Fibroblast of mammary gland (primary cell): ENCODE measurements at regions not wholly inside any gene's neighbourhood (a gene's known extent, or its start where the extent isn't known, plus 50 kb on each side); places are given as distances from the start of the nearest gene placed in this dataset.

Source experiments
- DNase-seq: peaks from one replicate; pipeline ENCODE4 v3.0.0-alpha.2; 2010; ENCODE audit warnings: low read depth
- H3K4me3 ChIP-seq: 2 replicates; pipeline ENCODE4 v1.5.1; 2011; ENCODE audit warnings: low read depth, mild to moderate bottlenecking, low read length, moderate library complexity; ENCODE audit not compliant: control insufficient read depth
- TF ChIP-seq, protein P1 (sequence below): conservative IDR thresholded peaks from 2 replicates; pipeline ENCODE4 v1.5.1; 2011; ENCODE audit warnings: low read depth, low read length, inconsistent platforms; ENCODE audit not compliant: control insufficient read depth, insufficient read depth

- H3K4me3 ChIP-seq, result no peak overlapping the region
- DNase-seq, result no peak
- TF ChIP-seq, protein P1, sequence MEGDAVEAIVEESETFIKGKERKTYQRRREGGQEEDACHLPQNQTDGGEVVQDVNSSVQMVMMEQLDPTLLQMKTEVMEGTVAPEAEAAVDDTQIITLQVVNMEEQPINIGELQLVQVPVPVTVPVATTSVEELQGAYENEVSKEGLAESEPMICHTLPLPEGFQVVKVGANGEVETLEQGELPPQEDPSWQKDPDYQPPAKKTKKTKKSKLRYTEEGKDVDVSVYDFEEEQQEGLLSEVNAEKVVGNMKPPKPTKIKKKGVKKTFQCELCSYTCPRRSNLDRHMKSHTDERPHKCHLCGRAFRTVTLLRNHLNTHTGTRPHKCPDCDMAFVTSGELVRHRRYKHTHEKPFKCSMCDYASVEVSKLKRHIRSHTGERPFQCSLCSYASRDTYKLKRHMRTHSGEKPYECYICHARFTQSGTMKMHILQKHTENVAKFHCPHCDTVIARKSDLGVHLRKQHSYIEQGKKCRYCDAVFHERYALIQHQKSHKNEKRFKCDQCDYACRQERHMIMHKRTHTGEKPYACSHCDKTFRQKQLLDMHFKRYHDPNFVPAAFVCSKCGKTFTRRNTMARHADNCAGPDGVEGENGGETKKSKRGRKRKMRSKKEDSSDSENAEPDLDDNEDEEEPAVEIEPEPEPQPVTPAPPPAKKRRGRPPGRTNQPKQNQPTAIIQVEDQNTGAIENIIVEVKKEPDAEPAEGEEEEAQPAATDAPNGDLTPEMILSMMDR, result no peak
These were observed 264.8 kb upstream of the KIF2A start for GRCh38 chr5:62041156-62041756.

- no peak overlapping the region for H3K4me3 ChIP-seq
- TF ChIP-seq, protein P1, result no peak
- DNase-seq, result no peak
These were observed 264.0 kb upstream of the KIF2A start for GRCh38 chr5:62042007-62042406.

DNA sequence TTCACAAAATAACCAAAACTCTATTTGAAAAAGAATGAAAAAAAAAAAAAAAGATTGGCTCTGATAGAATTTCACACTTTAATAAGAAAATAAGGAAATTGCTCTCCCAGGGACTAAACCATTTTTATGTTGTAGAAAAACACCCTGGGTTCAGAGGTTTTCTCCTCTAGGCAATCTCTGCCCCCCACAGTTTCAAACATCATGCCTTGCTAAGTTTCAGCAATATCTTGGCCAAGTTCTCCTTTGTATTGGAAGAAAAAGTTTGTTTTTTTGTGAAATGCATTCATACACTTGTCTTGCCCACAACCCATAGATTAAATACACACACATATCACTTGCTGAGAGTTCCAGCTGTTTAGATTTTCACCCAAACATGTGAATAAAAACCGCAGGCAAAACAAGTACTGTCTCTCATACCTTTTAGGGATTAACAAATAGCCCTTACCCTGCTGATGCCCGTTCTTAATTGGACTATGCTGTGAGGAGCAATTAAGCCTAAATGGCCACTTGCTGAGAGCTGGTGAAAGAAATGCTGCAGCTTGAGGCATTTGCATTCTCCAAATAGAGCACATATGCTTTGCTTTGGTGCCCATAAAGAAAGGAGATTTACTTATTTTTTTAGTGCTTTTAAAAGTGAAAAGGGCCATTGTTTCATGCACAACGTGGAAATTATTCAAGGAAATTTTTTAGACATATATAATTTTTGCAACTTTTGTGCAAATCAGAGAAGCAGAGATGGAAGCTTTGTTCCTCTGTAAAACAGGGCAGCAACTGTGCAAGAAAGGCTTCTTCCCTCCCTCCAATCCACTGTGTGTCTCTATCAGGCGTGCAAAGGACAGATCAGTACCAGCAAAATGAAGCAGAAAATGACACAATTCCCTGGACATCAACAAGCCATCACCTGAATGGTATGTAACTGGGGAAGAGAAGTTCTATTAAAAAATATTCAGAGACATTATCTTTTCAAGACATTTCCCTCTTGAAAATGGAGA is 262.4 kb upstream of the KIF2A start:
- TF ChIP-seq, protein P1, result no peak
- H3K4me3 ChIP-seq, result no peak overlapping the region
- DNase-seq, result no peak

DNA sequence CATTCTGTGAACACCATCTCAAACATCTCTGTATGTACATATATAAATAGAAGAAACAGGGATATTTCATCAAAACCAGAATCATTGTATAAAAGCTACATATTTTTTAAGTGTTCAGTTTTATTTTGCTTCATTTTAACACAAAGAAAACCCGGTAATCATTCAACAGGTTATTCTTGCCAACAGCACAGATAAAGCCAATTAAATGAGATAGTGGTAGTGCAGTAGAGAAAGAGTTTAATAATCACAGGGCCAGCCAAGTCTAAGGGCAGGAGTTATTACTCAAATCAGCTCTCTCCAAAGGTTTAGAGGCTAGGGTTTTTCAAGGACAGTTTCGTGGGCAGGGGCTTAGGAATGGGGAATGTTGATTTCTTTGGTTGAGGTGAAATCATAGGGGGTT is 261.0 kb upstream of the KIF2A start:
- H3K4me3 ChIP-seq, result no peak overlapping the region
- TF ChIP-seq, protein P1, result no peak
- DNase-seq, result no peak

DNA sequence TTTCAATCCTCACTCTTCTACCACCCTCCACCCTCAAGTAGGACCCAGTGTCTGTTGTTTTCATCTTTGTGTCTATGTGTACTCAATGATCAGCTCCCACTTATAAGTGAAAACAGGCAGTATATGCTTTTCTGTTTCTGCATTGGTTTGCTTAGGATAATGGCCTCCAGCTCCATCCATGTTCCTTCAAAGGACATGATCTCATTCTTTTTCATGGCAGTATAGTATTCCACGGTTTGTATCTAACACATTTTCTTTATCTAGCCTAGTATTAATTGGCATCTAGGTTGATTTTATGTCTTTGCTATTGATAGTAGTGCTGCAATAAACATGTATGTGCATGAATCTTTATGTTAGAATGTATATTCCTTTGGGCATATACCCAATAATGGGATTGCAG is 259.8 kb upstream of the KIF2A start:
- no peak for DNase-seq
- TF ChIP-seq, protein P1, result no peak
- no peak overlapping the region for H3K4me3 ChIP-seq

DNA sequence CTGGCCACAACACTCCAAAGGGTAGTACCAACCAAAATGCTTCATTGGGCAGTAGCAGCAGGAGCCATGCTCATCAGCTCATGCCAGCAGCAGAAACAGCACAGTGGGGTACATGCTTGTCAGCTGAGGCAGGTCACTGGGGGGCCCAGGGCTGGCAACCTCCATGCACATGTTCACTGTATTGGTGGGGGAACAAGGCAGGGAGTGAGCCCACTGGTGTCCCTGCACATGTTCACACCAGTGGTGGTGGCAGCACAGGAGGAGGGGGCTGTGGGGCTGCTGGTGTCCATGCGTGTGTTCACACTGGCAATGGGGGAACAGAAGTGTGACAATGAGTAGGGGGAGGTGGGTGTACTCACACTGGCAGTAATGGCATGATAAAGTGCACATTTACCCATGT is 254.3 kb upstream of the KIF2A start:
- TF ChIP-seq, protein P1, result no peak
- no peak for DNase-seq
- H3K4me3 ChIP-seq, result no peak overlapping the region
